MM.1S (cell line): ENCODE measurements at regions not wholly inside any gene's neighbourhood (a gene's known extent, or its start where the extent isn't known, plus 50 kb on each side); places are given as distances from the start of the nearest gene placed in this dataset.

Experiments
- EZH2 ChIP-seq: fragments of 300-600 bp; sonication (generic); optimal IDR thresholded peaks from 2 replicates; pipeline ENCODE3; 2017; ENCODE audit warnings: low read depth, mild to moderate bottlenecking, antibody characterized with exemption, low read length, mixed read lengths
- EZH2phosphoT487 ChIP-seq: fragments of 300-600 bp; sonication (generic); IDR thresholded peaks from 2 replicates; pipeline ENCODE4 v1.6.1; 2018; ENCODE audit warnings: antibody characterized with exemption, low read length
- TF ChIP-seq, protein P1 (sequence below): fragments of 300-600 bp; sonication (generic); IDR thresholded peaks from 2 replicates; pipeline ENCODE4 v1.5.1; 2016; ENCODE audit warnings: antibody characterized with exemption, low read length, mixed read lengths

DNA sequence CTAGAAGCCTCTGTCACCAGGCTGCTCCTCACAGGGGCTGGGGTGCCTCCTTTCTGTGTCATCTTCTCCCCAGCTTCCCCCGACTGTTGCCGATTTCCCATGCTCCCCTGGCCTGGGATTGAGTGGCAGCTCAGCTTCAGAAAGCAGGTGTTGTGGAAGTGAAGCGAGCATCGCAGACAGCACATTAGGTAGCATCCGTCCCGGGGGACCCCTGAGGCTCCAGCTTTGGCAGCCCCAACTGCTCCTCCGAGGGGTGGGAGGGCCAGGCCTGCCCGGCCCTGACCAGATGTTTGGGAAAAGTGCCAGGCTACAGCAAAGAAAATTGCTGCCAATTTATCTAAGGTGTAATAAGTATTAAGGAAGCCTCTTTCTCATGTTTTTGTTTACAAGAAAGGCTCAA, 1045.6 kb downstream of the BCL11B start:
- TF ChIP-seq, protein P1, sequence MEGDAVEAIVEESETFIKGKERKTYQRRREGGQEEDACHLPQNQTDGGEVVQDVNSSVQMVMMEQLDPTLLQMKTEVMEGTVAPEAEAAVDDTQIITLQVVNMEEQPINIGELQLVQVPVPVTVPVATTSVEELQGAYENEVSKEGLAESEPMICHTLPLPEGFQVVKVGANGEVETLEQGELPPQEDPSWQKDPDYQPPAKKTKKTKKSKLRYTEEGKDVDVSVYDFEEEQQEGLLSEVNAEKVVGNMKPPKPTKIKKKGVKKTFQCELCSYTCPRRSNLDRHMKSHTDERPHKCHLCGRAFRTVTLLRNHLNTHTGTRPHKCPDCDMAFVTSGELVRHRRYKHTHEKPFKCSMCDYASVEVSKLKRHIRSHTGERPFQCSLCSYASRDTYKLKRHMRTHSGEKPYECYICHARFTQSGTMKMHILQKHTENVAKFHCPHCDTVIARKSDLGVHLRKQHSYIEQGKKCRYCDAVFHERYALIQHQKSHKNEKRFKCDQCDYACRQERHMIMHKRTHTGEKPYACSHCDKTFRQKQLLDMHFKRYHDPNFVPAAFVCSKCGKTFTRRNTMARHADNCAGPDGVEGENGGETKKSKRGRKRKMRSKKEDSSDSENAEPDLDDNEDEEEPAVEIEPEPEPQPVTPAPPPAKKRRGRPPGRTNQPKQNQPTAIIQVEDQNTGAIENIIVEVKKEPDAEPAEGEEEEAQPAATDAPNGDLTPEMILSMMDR, result no peak
- TF ChIP-seq EZH2 (no peak), EZH2phosphoT487 (no peak)
